MM.1S (cell line): ENCODE measurements at regions not wholly inside any gene's neighbourhood (a gene's known extent, or its start where the extent isn't known, plus 50 kb on each side); places are given as distances from the start of the nearest gene placed in this dataset.

Source experiments
- EZH2phosphoT487 ChIP-seq: fragments of 300-600 bp; sonication (generic); IDR thresholded peaks from 2 replicates; pipeline ENCODE4 v1.6.1; 2018; ENCODE audit warnings: antibody characterized with exemption, low read length
- TF ChIP-seq, protein P1 (sequence below): fragments of 300-600 bp; sonication (generic); IDR thresholded peaks from 2 replicates; pipeline ENCODE4 v1.5.1; 2016; ENCODE audit warnings: antibody characterized with exemption, low read length, mixed read lengths

DNA sequence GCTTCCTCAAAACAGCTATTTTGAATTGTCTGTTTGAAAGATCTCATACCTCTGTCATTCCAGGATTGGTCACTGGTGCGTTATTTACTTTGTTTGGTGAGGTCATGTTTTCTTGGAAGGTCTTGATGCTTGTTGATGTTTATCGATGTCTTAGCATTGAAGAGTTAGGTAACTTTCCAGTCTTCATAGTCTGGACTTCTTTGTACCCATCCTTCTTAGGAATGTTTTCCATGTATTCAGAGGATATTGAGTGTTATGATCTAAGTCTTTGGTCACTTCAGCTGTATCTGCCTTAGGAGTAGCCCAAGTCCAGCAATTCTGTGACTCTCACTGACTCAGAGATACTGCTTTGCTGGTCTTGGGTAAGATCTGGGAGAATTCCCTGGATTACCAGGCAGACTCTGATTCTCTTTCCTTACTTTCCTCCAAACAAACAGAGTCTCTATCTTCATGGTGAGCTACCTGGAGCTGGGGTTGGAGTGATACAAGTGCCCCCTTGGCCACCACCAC is 398.6 kb downstream of the ZIC4 start:
- TF ChIP-seq, protein P1, sequence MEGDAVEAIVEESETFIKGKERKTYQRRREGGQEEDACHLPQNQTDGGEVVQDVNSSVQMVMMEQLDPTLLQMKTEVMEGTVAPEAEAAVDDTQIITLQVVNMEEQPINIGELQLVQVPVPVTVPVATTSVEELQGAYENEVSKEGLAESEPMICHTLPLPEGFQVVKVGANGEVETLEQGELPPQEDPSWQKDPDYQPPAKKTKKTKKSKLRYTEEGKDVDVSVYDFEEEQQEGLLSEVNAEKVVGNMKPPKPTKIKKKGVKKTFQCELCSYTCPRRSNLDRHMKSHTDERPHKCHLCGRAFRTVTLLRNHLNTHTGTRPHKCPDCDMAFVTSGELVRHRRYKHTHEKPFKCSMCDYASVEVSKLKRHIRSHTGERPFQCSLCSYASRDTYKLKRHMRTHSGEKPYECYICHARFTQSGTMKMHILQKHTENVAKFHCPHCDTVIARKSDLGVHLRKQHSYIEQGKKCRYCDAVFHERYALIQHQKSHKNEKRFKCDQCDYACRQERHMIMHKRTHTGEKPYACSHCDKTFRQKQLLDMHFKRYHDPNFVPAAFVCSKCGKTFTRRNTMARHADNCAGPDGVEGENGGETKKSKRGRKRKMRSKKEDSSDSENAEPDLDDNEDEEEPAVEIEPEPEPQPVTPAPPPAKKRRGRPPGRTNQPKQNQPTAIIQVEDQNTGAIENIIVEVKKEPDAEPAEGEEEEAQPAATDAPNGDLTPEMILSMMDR: no peak
- no peak for TF ChIP-seq EZH2phosphoT487
